ENCODE measurements at regions not wholly inside any gene's neighbourhood (a gene's known extent, or its start where the extent isn't known, plus 50 kb on each side); places are given as distances from the start of the nearest gene placed in this dataset.

- TF ChIP-seq, protein P1, sequence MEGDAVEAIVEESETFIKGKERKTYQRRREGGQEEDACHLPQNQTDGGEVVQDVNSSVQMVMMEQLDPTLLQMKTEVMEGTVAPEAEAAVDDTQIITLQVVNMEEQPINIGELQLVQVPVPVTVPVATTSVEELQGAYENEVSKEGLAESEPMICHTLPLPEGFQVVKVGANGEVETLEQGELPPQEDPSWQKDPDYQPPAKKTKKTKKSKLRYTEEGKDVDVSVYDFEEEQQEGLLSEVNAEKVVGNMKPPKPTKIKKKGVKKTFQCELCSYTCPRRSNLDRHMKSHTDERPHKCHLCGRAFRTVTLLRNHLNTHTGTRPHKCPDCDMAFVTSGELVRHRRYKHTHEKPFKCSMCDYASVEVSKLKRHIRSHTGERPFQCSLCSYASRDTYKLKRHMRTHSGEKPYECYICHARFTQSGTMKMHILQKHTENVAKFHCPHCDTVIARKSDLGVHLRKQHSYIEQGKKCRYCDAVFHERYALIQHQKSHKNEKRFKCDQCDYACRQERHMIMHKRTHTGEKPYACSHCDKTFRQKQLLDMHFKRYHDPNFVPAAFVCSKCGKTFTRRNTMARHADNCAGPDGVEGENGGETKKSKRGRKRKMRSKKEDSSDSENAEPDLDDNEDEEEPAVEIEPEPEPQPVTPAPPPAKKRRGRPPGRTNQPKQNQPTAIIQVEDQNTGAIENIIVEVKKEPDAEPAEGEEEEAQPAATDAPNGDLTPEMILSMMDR (conservative IDR thresholded peaks at IDR 0.05) = no peak
- no peak for TF ChIP-seq ZFX (IDR thresholded peaks at IDR 0.05)
Observed at GRCh38 chr6:12609751-12610150, 106.8 kb upstream of the PHACTR1 start.

Measured in C4-2B (cell line).